ENCODE measurements at regions not wholly inside any gene's neighbourhood (a gene's known extent, or its start where the extent isn't known, plus 50 kb on each side); places are given as distances from the start of the nearest gene placed in this dataset.

- Histone ChIP-seq H3K36me3 (replicated peaks) (no peaks in the 10 kb centered on the region), H3K27ac (no peak overlapping the region), H3K27me3 (replicated peaks) (no peaks in the 10 kb centered on the region), H3K4me3 (ENCODE audit: low read depth, low read length) (no peak overlapping the region)
- no peak for TF ChIP-seq CTCF (IDR thresholded peaks at IDR 0.05; ENCODE audit: low read depth, low read length, missing control alignments)
- no peak for DNase-seq
- in situ Hi-C loops (cut with HindIII; ENCODE audit: low pct_ligation_motif_present, low sequenced_read_pairs): no loop called here
Observed at GRCh38 chr12:83361071-83361470, 674.4 kb downstream of the TMTC2 start.

- no peak overlapping the region for H3K4me3 ChIP-seq (ENCODE audit: low read depth, low read length)
- DNase-seq: no peak
- no peaks in the 10 kb centered on the region for H3K36me3 ChIP-seq (replicated peaks)
- TF ChIP-seq CTCF (IDR thresholded peaks at IDR 0.05; ENCODE audit: low read depth, low read length, missing control alignments): no peak
- in situ Hi-C loops (cut with HindIII; ENCODE audit: low pct_ligation_motif_present, low sequenced_read_pairs): no loop called here
- no peaks in the 10 kb centered on the region for H3K27me3 ChIP-seq (replicated peaks)
- H3K27ac ChIP-seq: no peak overlapping the region
Observed at GRCh38 chr12:83349907-83350611, 663.4 kb downstream of the TMTC2 start.

- no peak for TF ChIP-seq CTCF (IDR thresholded peaks at IDR 0.05; ENCODE audit: low read depth, low read length, missing control alignments)
- in situ Hi-C loops (cut with HindIII; ENCODE audit: low pct_ligation_motif_present, low sequenced_read_pairs): no loop called here
- Histone ChIP-seq H3K36me3 (replicated peaks) (no peaks in the 10 kb centered on the region), H3K27me3 (replicated peaks) (no peaks in the 10 kb centered on the region), H3K27ac (no peak overlapping the region), H3K4me3 (ENCODE audit: low read depth, low read length) (no peak overlapping the region)
- DNase-seq: no peak
Observed at GRCh38 chr12:83346333-83346732, 659.6 kb downstream of the TMTC2 start.

GRCh38 chr12:83343767-83344166 is 657.1 kb downstream of the TMTC2 start:
- Histone ChIP-seq H3K4me3 (ENCODE audit: low read depth, low read length) (no peak overlapping the region), H3K27me3 (replicated peaks) (no peaks in the 10 kb centered on the region), H3K27ac (no peak overlapping the region), H3K36me3 (replicated peaks) (no peaks in the 10 kb centered on the region)
- in situ Hi-C loops (cut with HindIII; ENCODE audit: low pct_ligation_motif_present, low sequenced_read_pairs): no loop called here
- TF ChIP-seq CTCF (IDR thresholded peaks at IDR 0.05; ENCODE audit: low read depth, low read length, missing control alignments): no peak
- no peak for DNase-seq

- no peaks in the 10 kb centered on the region for H3K27me3 ChIP-seq (replicated peaks)
- no peak for TF ChIP-seq CTCF (IDR thresholded peaks at IDR 0.05; ENCODE audit: low read depth, low read length, missing control alignments)
- in situ Hi-C loops (cut with HindIII; ENCODE audit: low pct_ligation_motif_present, low sequenced_read_pairs): no loop called here
Observed at GRCh38 chr12:83335748-83336147, 649.0 kb downstream of the TMTC2 start.

GRCh38 chr12:83326666-83327065 is 640.0 kb downstream of the TMTC2 start:
- in situ Hi-C loops (cut with HindIII; ENCODE audit: low pct_ligation_motif_present, low sequenced_read_pairs): no loop called here
- Histone ChIP-seq H3K27me3 (replicated peaks) (no peaks in the 10 kb centered on the region), H3K27ac (no peak overlapping the region), H3K4me3 (ENCODE audit: low read depth, low read length) (no peak overlapping the region), H3K36me3 (replicated peaks) (no peaks in the 10 kb centered on the region)
- TF ChIP-seq CTCF (IDR thresholded peaks at IDR 0.05; ENCODE audit: low read depth, low read length, missing control alignments): no peak
- DNase-seq: no peak

More at GRCh38 chr12:83335748-83336147, 649.0 kb downstream of the TMTC2 start:
- DNase-seq: no peak
- Histone ChIP-seq H3K4me3 (ENCODE audit: low read depth, low read length) (no peak overlapping the region), H3K36me3 (replicated peaks) (no peaks in the 10 kb centered on the region), H3K27ac (no peak overlapping the region)
